Fibroblast of upper back skin (primary cell): ENCODE measurements at regions not wholly inside any gene's neighbourhood (a gene's known extent, or its start where the extent isn't known, plus 50 kb on each side); places are given as distances from the start of the nearest gene placed in this dataset.

Source experiments
- DNase-seq: peaks from one replicate; pipeline ENCODE4 v3.0.0-alpha.2; 2013

DNA sequence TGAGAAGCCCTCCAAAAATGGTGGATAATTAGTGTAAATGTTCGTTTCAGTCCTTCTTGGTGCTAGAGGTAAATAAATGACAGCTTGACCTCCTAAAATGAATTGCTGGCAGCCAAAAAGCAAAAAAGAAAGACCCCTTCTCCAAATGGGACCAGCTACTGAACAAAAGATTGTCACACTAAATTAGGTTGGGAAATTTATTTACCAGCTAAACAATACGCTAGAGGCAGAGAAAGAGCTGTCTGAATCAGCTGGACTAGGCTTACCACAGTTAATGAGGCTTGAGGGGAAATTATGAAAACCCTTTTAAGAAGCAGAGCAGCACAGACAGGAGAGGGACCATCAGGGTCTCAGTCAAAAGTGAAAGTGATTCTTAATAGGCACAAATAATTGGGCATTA lies 498.9 kb downstream of the SUCLA2 start:
- DNase-seq = no peak

- peak; percentile 84 for DNase-seq
These were observed 501.5 kb downstream of the SUCLA2 start for GRCh38 chr13:47499358-47500150.

- peak; percentile 89 for DNase-seq
These were observed 516.5 kb downstream of the SUCLA2 start for GRCh38 chr13:47484548-47484947.

DNA sequence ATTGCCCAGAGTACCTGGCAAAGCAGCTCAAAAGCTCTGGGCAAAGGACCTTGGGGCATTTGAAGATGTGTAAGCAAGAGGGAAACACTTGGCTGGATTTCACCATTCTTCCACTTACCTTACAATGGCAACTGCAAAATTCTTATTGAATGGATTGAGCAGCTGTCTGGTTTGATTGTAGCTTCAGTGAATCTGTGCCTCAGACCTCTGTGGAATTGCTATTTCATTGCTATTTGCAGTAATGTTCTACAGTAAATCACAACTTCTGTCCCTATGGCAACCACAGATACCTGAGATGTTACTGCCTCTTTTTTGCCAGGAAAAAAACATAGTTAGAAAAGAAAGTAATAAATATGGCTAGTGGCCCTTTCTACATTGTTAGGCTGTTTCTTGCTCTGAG lies 519.5 kb downstream of the SUCLA2 start:
- peak; percentile 51 for DNase-seq

- peak; percentile 51 for DNase-seq
These were observed 520.1 kb downstream of the SUCLA2 start for GRCh38 chr13:47480951-47481350.

GRCh38 chr13:47480121-47480520 lies 521.0 kb downstream of the SUCLA2 start:
- peak; percentile 94 for DNase-seq

DNA sequence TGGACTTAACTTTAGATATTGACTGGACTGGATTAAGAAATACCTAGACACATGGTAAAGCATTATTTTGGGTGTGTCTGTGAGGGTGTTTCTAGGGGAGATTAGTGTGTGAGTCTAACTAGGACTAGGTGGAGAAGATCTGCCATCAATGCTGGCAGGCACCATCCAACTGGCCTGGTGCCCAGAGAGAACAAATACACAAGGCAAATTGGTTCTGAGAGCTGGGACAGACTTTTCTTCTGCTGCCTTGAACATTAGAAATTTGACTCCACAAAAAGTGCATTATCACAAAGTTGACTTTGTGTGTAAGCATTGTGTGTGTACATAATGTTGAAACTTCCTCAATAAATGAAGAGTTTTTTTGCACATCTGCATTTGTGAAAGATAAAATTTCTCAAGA lies 522.1 kb downstream of the SUCLA2 start:
- no peak for DNase-seq

DNA sequence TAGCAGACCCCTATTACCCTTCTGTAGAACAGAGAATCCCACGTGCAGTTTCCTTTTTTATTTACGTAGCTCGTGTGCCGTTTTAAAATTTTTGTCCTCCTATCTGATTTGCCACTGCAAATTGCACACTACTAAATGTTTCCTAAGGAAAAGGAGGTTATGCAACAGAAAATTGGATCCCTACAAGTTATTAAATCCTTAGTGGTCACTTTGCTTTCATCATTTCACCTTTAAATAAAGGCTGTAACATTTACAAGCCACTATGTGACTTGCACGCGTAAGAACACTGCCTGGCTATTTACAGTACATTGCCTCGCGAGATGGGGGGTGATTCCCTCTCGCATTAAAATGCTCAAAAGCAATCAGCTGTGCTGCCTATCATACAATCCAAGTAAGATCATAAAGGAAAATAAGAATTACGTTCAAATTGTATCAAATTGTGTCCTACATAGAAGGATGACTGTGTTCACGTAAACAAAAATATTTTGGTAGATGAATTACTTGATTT lies 525.6 kb downstream of the SUCLA2 start:
- no peak for DNase-seq

DNA sequence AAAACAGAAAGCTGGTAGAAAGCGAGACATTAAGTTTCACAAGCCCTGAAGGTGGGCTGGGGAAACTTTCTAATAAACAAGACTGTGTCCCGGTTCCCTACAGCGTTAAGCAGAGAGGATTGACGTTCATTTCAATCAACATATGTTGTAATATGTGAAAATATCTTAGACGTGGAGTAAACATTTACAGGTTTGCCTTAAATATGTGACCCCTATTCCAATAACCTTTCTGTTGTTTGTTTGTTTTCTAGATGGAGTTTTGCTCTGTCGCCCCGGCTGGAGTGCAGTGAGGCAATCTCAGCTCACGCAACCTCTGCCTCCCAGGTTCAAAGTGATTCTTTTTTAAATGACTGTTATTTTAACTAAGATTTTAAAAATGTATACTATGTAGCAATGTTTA lies 526.2 kb downstream of the SUCLA2 start:
- no peak for DNase-seq

DNA sequence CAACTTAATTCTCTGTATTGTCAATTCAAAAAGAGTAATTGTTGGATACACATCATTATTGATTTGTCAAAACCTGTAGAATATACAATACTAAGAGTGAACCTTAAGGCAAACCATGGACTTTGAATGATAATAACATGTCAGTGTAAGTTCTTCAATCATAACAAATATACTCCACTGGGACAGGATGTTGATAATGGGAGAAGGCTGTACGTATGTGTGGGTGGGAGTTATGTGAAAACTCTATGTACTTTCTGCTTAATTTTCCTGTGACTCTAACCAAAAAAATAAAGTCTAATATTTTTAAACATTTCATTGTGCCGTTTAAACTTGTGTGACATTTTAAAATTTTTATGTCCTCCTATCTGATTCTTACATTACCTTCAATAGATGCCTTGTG lies 526.7 kb downstream of the SUCLA2 start:
- no peak for DNase-seq

- no peak for DNase-seq
These were observed 528.6 kb downstream of the SUCLA2 start for GRCh38 chr13:47472516-47472915.

- peak; percentile 90 for DNase-seq
These were observed 537.3 kb downstream of the SUCLA2 start for GRCh38 chr13:47463726-47464125.

GRCh38 chr13:47463002-47463401 lies 538.1 kb downstream of the SUCLA2 start:
- DNase-seq = no peak

DNA sequence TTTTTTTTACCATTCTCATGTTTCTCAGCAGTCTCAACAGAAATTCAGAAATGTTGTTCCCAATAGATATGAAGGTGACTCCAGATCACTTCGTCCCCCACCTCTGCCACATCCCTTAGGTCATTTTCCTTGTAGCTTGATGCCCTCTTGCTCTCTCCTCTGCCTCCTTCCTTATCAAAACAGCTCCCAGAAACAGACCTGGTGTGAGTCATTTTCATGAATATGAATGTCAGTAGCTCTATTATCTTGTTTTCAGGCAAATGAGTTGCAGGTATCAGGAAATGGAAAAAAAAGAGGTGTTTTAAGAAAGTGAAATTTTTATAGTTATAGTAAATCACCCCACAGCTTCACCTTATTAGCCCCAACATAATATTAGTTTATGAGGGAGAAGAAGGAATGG lies 539.3 kb downstream of the SUCLA2 start:
- no peak for DNase-seq

DNA sequence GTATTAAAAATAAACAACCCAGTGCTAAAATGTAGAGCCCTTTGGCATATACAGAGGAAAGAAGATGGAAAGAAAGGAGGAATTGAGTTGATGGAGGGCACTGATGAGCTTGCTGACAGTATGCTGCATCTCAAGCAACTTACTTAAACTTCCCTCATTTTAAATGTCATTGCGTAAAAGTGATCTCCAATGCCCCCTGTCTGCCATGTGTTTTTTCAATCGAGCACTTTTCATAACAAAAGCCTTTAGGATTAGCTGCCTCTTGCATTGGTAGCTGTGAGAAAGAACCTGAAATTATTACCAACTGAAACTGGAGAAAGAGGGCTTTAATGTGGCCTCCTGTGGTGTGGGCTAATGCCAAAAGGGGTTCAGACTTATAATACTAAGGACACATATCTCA lies 541.6 kb downstream of the SUCLA2 start:
- peak; percentile 50 for DNase-seq

GRCh38 chr13:47457626-47458025 lies 543.4 kb downstream of the SUCLA2 start:
- peak; percentile 81 for DNase-seq

- peak; percentile 7 for DNase-seq
These were observed 545.4 kb downstream of the SUCLA2 start for GRCh38 chr13:47455626-47456025.

DNA sequence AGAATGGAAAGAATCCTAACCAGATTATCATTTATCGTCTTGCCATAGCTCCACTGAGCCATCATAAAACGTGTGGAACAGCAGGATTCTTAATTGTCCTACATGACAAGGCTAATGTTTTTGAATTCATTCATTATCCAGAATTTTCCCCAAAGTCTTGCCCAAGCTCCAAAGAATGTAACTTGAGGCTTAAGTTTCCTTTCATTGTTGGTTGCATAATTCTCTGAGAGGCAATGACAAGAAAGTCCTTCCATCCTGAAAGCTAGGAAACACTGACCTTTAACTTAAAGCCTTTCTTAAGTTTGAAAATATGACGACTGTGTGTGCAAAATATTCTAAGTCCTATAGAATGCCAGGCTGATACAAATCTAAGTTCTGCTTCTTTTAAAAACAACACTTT lies 546.1 kb downstream of the SUCLA2 start:
- DNase-seq = peak; percentile 25

DNA sequence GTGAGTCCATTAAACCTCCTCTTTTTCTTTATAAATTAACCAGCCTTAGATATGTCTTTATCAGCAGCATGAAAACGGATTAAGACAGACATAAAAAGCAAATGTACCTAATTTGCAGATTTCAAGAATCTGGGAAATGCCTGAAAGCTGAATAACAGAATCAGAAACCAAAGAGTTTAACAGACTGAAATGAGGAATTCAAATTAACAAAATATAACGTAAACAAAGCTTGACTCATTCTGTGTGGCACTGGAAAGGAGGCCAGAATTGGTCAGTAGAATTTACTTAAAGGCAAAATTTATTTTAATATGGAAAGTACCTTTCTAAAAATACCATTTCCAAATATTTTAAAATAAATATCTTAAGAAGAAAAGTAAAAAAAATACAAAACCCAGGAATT lies 540.6 kb upstream of the HTR2A start:
- DNase-seq = peak; percentile 64

DNA sequence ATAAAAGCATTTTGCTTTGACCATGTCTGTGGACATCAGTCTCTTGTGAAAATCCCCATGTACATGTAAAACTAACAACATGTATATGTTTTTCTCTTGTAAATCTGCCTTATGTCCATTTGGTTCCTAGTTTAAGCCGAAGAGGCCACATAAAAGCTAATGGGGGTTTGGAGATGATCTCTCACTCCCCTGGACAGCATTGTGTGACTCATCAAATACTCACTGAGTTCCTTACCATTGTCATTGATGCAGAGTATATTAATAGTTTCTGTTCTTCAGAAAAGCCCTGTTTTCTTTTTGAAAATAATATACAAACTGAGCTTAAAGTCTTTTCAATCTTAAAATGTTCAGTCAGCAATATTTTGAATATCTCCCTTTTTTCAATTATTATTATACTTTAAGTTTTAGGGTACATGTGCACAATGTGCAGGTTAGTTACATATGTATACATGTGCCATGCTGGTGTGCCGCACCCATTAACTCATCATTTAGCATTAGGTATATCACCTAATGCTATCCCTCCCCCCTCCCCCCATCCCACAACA lies 536.7 kb upstream of the HTR2A start:
- peak; percentile 45 for DNase-seq

DNA sequence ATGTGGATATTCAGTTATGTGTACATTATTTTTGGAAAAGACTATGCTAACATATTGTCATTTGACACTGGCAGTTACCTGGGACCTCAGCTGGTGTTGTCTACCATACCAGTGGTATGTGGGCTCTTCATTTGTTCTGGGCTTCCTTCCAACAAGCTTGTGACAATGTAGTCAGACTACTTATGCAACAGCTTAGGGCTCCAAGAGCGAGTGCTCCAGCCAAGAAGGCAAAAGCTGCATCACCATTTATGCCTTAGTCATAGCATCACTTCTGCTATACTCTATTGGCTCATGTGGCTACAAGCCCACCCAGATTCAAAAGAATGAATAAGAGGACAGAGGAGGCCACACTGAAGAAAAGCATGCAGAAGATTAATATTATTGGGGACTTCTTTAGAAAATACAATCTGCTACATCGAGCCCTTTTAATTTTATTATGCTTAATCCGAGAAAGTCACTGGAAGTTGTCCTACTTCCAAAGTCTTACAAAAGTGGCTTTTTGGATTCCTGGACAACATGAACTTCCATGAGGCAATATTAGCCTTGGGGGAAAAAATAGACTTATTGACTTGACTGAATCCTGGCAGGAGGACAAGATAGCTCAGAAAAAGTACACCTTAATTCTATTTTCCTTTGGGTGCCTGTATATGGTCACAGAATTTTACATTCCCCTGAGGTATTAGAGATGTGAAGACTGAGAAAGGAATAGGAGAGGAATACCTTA lies 529.4 kb upstream of the HTR2A start:
- peak; percentile 75 for DNase-seq

DNA sequence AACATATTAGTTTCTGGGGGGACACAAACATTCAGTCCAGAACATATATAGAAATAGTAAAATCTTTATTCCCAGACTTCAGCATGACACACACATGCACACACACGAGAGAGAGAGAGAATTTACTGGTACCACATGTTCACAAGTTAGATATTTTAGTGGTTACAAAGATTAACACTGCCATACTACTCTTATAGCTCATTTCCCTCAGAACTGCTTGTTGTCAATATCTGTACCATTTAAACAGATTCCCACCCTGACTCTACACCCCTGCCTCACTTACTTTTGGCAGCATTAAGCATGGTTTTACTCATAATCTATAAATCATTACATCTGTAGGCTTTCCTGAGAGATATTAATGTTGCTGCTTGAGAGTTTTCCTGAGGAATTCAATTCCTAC lies 524.7 kb upstream of the HTR2A start:
- DNase-seq = peak; percentile 61

DNA sequence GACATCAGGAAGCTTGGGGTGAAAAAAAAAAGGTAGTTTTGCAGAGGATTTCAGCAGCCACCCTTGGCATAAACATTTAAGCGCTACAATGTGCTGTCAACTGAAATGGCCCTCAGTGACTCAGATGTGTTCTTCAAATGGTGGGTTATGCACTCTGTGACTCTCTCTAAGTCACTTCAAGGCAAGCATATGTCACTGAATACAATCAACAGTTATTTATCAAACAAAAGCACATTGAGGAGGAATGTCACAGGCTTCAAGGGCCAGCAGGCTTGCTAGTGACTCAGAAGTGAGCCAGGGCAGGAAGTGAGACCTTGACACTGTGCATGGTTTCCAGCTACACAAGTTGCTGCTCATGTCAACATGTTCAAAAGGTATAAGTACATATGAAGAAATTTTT lies 523.7 kb upstream of the HTR2A start:
- no peak for DNase-seq

GRCh38 chr13:47420020-47420419 lies 523.2 kb upstream of the HTR2A start:
- DNase-seq = no peak
